ENCODE measurements at regions not wholly inside any gene's neighbourhood (a gene's known extent, or its start where the extent isn't known, plus 50 kb on each side); places are given as distances from the start of the nearest gene placed in this dataset.
A peak's percentile ranks its signal among the peaks of the same experiment; 100 is the strongest.

DNA sequence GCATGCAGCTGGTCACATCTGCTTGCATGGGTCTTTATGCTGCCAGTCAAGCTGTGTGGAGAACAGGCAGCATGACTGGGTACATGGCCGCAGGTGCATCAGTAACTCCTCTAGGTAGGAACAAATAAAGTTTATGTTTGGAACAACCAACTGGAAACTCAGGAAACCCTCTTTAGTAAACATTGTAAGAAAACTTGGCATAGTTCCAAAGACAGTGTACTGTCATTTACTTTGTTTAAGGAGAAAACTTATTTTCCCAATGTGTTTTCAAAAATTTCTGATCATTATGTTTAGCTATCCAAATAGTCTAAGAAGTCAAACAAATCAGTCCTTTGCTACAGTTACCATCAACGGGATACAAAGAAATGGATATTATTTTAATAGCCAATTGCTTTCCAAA lies 386.0 kb downstream of the CHSY3 start:
- DNase-seq (ENCODE audit: insufficient read length, low spot score) (no peak), FAIRE-seq (no peak)
- no peak for TF ChIP-seq POLR2A (IDR thresholded peaks at IDR 0.05; ENCODE audit: low read depth, low read length)

- peak; percentile 27 for DNase-seq (ENCODE audit: insufficient read length, low spot score)
- TF ChIP-seq POLR2A (IDR thresholded peaks at IDR 0.05; ENCODE audit: low read depth, low read length), result no peak
- FAIRE-seq, result peak; percentile 93
Observed at GRCh38 chr5:130289132-130290088, 385.1 kb downstream of the CHSY3 start.

DNA sequence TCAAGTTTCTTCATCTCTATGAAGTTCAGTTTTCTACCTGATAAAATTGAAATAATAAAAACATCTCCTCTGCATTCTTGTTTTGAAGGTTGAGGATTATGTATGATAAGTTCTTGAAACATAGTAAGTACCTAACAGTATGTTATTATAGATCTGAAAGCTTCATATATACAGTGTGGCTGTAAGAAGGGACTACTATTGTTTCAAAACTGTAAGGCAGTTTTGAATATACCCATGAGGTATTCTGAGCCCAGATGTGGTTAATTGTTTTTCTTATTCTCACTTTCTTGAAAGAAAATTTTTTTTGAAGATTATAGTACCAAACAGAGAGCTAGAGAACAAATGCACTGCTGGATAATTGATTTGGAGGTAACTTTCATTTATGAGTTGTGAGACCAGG lies 383.2 kb downstream of the CHSY3 start:
- FAIRE-seq (no peak), DNase-seq (ENCODE audit: insufficient read length, low spot score) (no peak)
- TF ChIP-seq POLR2A (IDR thresholded peaks at IDR 0.05; ENCODE audit: low read depth, low read length), result no peak

DNA sequence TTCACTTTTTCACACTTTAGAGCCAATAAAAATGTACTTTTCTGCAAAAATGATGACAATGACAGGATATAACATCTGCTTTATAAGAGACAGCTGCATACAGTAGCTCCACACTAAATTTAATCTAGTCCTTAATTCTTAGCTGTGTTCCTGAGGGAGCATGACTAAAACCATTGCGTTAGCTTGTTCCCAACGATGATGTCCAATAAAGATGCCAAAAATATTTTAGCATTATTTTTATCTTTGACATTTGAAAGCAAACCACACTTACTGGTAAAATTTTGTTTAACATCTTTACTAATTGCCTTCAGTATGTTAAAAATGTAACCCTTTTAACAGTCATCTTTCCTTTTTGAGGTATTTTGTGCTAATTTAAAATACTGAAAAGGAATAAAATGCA lies 382.7 kb downstream of the CHSY3 start:
- DNase-seq (ENCODE audit: insufficient read length, low spot score), result no peak
- no peak for TF ChIP-seq POLR2A (IDR thresholded peaks at IDR 0.05; ENCODE audit: low read depth, low read length)
- no peak for FAIRE-seq

DNA sequence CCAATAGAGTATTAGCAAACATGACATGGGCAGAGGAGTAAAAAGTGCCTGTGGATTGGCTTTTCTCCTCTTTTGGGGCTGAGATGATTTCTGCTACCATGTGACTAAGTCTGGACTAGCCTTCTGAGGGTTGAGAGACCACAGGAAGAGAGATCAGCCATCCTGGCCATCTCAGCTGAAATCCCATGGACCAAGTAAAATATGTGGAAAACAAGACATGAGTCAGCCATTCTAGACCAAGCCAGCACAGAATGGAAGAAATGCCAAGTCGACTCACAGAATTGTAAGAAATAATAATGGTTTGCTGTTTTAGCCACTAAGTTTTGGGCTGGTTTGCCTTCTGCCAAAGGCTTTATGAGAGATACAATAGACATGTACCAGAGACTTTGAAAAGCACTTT lies 377.8 kb downstream of the CHSY3 start:
- DNase-seq (ENCODE audit: insufficient read length, low spot score), result no peak
- peak; percentile 75 for FAIRE-seq
- TF ChIP-seq POLR2A (IDR thresholded peaks at IDR 0.05; ENCODE audit: low read depth, low read length), result no peak

DNA sequence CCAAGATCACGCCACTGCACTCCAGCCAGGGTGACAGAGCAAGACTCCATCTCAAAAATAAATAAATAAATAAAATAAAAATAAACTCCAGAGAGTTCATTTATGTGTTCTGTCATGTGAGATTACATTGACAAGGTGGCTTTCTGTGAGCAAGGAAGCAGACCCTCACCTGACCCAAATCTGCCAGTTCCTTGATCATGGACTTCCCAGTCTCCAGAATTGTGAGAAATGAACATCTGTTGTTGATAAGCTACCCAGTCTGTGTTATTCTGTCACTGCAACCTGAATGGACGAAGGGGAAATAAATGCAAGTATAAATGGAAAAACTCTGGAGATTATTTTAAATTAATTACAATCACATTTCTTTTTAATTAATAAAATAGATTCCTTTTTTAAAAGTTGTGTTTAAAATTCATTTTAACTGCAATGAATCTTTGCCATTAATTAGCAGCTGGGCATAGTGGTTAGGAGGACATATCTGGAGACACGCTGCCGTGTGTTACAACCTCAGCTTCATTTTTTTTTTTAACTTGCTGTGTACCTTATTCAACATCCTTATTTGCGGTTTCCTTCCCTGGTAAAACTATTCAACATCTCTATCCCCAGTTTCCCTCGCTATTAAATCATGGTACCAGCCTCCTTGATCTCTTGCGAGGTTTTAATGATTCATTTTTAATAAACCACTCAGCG lies 376.4 kb downstream of the CHSY3 start:
- DNase-seq (ENCODE audit: insufficient read length, low spot score) (no peak), FAIRE-seq (no peak)
- TF ChIP-seq POLR2A (IDR thresholded peaks at IDR 0.05; ENCODE audit: low read depth, low read length), result no peak

DNA sequence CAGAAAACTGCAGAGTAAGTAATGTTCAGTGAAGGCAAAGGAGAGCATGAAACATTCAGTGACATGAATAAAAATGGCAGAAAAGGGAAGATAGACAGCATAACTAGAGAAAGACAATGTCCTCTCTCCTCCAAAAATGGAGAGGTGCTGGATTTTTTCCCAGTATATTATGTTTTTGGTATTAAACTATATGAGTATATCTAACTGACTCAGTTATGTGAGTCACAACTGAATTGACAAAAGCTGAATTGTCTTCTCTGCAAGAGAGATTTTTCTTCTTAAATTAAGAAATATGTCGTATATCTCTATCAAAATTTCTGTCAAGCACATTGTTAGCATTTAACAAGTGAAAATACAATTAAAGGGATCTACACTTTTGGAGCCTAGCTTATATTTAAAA lies 375.1 kb downstream of the CHSY3 start:
- DNase-seq (ENCODE audit: insufficient read length, low spot score) (no peak), FAIRE-seq (no peak)
- no peak for TF ChIP-seq POLR2A (IDR thresholded peaks at IDR 0.05; ENCODE audit: low read depth, low read length)

DNA sequence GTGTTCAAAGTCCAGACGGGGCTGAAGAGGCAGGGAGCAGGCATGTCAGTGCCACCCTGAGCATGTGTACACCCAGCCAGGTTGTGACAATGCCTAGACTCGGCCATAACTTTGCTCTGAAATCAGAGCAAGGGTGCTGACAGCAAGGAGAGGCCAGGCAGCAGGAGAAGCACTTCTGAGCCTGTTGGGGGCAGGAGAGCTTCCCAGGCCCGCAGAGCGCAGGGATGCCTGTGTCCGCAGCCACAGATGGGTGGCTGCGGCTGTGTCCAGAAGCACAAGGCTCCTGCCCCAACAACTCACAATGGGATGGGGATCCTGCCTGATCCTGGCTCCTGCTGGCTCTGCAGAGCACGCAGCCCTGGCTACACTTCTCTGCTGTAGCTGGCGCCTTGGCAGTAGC lies 373.9 kb downstream of the CHSY3 start:
- no peak for FAIRE-seq
- TF ChIP-seq POLR2A (IDR thresholded peaks at IDR 0.05; ENCODE audit: low read depth, low read length), result no peak
- no peak for DNase-seq (ENCODE audit: insufficient read length, low spot score)

GRCh38 chr5:130277522-130277921 lies 373.3 kb downstream of the CHSY3 start:
- TF ChIP-seq POLR2A (IDR thresholded peaks at IDR 0.05; ENCODE audit: low read depth, low read length), result no peak
- DNase-seq (ENCODE audit: insufficient read length, low spot score) (no peak), FAIRE-seq (no peak)

- no peak for TF ChIP-seq POLR2A (IDR thresholded peaks at IDR 0.05; ENCODE audit: low read depth, low read length)
- FAIRE-seq (no peak), DNase-seq (ENCODE audit: insufficient read length, low spot score) (no peak)
Observed at GRCh38 chr5:130277002-130277401, 372.7 kb downstream of the CHSY3 start.

DNA sequence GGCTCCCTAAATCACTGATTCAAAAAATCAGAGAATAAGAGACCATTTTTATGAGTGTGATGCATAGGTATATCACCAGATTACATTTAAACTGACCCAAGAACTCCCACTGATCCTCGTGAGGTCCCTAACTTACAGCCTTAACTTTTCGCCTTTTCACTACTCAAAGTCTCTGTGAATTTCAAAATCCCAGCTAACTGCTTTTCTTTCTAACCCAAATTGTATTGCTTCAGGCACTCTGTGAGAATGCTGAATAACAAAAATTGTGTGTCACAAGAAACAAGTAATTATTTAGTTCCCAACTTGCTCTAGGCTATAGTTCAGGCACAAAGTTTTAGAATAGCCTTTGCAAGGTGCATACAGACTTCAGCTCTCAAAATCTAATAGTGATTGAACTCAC lies 368.6 kb downstream of the CHSY3 start:
- FAIRE-seq, result no peak
- TF ChIP-seq POLR2A (IDR thresholded peaks at IDR 0.05; ENCODE audit: low read depth, low read length), result no peak
- DNase-seq (ENCODE audit: insufficient read length, low spot score), result no peak

DNA sequence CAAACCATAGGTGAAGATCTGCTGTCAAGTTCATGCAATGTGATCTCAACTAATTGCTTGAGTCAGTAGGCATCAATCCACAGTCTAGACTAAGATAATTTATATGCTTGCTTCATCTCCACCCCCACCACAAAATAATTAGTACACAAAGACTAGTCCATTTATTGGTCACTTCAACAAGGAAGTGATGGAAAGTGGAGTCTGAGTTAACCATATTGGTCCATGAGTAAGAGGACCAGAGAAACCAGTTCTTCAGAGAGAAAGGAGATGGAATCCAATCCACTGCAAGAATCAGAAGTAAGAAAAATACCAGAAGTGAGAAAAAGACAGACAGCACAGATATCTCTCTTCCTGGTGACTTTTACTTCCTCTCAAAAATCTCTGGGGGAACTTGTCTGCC lies 366.5 kb downstream of the CHSY3 start:
- DNase-seq (ENCODE audit: insufficient read length, low spot score) (no peak), FAIRE-seq (no peak)
- no peak for TF ChIP-seq POLR2A (IDR thresholded peaks at IDR 0.05; ENCODE audit: low read depth, low read length)

DNA sequence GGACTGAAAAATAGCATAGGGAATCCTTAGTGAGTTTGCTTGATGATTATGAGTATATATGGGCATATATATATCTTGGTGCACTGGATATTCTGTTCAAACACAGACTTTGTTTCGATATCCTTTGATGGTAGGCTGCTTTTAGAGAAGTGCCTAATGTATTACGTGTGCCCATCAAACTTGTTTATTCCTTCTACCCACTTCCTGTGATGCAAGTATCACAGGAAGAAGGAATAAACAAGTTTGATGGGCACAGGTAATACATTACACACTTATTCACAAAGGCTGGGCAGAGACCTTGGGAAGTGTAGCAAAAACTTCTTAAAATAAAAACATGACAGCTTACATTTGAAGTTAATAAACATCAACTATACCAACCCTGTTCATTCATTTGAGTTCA lies 364.2 kb downstream of the CHSY3 start:
- FAIRE-seq (no peak), DNase-seq (ENCODE audit: insufficient read length, low spot score) (no peak)
- no peak for TF ChIP-seq POLR2A (IDR thresholded peaks at IDR 0.05; ENCODE audit: low read depth, low read length)

GRCh38 chr5:130267926-130268325 lies 363.7 kb downstream of the CHSY3 start:
- TF ChIP-seq POLR2A (IDR thresholded peaks at IDR 0.05; ENCODE audit: low read depth, low read length), result no peak
- DNase-seq (ENCODE audit: insufficient read length, low spot score) (no peak), FAIRE-seq (no peak)

GRCh38 chr5:130260481-130260880 lies 356.2 kb downstream of the CHSY3 start:
- FAIRE-seq (no peak), DNase-seq (ENCODE audit: insufficient read length, low spot score) (no peak)
- TF ChIP-seq POLR2A (IDR thresholded peaks at IDR 0.05; ENCODE audit: low read depth, low read length), result no peak

All from H54 (cell line).